Activated CD4-positive, alpha-beta memory T cell treated with anti-CD3 and anti-CD28 coated beads for 36 hours (primary cell): ENCODE measurements at regions not wholly inside any gene's neighbourhood (a gene's known extent, or its start where the extent isn't known, plus 50 kb on each side); places are given as distances from the start of the nearest gene placed in this dataset.
A peak's percentile ranks its signal among the peaks of the same experiment; 100 is the strongest.

Experiments
- CTCF ChIA-PET: fragments of 350-600 bp; sonication (Branson Sonifier 250); formaldehyde crosslinking; loops from one replicate; lab custom pipeline; 2021; ENCODE audit warnings: antibody characterized with exemption, inconsistent platforms; lab: Charles Lee
- POLR2A ChIA-PET: fragments of 350-600 bp; sonication (Branson Sonifier 250); formaldehyde crosslinking; loops from one replicate; lab custom pipeline; 2021; ENCODE audit warnings: antibody characterized with exemption; lab: Charles Lee
- DNase-seq: peaks from one replicate; pipeline ENCODE4 v3.0.0-alpha.2; 2020
- H3K27ac Mint-ChIP-seq: one replicate; pipeline ENCODE4 v1.8.0; 2021; ENCODE audit warnings: mixed read lengths
- H3K27me3 Mint-ChIP-seq: one replicate; pipeline ENCODE4 v1.8.0; 2021; ENCODE audit warnings: mixed read lengths
- H3K36me3 Mint-ChIP-seq: one replicate; pipeline ENCODE4 v1.8.0; 2021; ENCODE audit warnings: mixed read lengths
- H3K4me1 Mint-ChIP-seq: one replicate; pipeline ENCODE4 v1.8.0; 2021; ENCODE audit warnings: low read depth, mixed read lengths
- H3K4me3 Mint-ChIP-seq: one replicate; pipeline ENCODE4 v1.8.0; 2021; ENCODE audit warnings: mild to moderate bottlenecking, mixed read lengths
- H3K9me3 Mint-ChIP-seq: one replicate; pipeline ENCODE4 v1.8.0; 2021; ENCODE audit warnings: mixed read lengths
- intact Hi-C: fragments of 100-400 bp; cut with micrococcal nuclease; formaldehyde crosslinking; loops from one replicate; pipeline ENCODE4 v1.15.1; 2023

- H3K27me3 Mint-ChIP-seq: peaks cover 13% of the 10 kb centered on the region
- no peaks in the 10 kb centered on the region for H3K9me3 Mint-ChIP-seq
- ChIA-PET CTCF (interaction anchor here (0.6 to 1.0 kb wide), 2 partner anchors 167 to 316 kb away, joined by 3 read pairs; no protein-coding TSS in a partner anchor), POLR2A (no interaction called here)
- no peak overlapping the region for H3K4me3 Mint-ChIP-seq
- intact Hi-C loops: loop anchor here (5.0 kb wide), 1 partner anchor 170 kb away; a partner anchor contains a TSS
- DNase-seq: no peak
- H3K27ac Mint-ChIP-seq: no peak overlapping the region
- peaks cover 25% of the 10 kb centered on the region for H3K4me1 Mint-ChIP-seq
- no peaks in the 10 kb centered on the region for H3K36me3 Mint-ChIP-seq
Measured at GRCh38 chr18:46341986-46342525, 237.9 kb downstream of the HAUS1 start.

GRCh38 chr18:46343456-46343855 lies 239.3 kb downstream of the HAUS1 start:
- POLR2A ChIA-PET: no interaction called here
- CTCF ChIA-PET: no interaction called here
- no peaks in the 10 kb centered on the region for H3K36me3 Mint-ChIP-seq
- intact Hi-C loops: loop anchor here (5.0 kb wide), 1 partner anchor 171 kb away; a partner anchor contains a TSS
- H3K27me3 Mint-ChIP-seq: peaks cover 4% of the 10 kb centered on the region
- H3K4me3 Mint-ChIP-seq: no peak overlapping the region
- peak overlapping the region; percentile 33 for H3K27ac Mint-ChIP-seq
- peaks cover 25% of the 10 kb centered on the region for H3K4me1 Mint-ChIP-seq
- no peak for DNase-seq
- H3K9me3 Mint-ChIP-seq: no peaks in the 10 kb centered on the region

DNA sequence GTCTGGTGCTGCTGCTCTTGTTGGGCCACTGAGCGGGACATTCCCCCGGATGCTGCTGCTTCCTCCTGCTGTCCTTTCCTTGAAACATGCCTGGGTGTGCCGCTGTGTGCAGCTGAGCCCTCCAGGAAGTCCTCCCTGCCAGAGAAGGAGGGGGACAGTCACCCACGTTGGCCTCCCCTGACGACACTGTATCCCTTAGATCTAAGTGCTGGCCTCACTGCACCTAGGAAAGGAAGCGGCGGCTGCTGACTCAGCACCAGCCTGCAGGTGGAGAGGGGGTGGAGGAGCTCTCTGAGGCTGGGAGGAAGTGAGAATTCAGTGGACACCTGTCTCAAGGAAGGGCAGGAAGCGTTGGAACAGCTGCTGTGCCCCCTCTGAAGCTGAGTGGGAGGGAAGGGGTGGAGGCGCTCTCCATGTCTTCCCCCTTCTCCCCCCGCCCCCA lies 239.8 kb downstream of the HAUS1 start:
- DNase-seq: peak; percentile 79
- no peaks in the 10 kb centered on the region for H3K9me3 Mint-ChIP-seq
- H3K4me1 Mint-ChIP-seq: peaks cover 22% of the 10 kb centered on the region
- intact Hi-C loops: loop anchor here (5.0 kb wide), 1 partner anchor 172 kb away; a partner anchor contains a TSS
- ChIA-PET POLR2A (no interaction called here), CTCF (interaction anchor here (0.8 to 1.3 kb wide), 2 partner anchors 61 to 144 kb away, joined by 3 read pairs; no protein-coding TSS in a partner anchor)
- peak overlapping the region; percentile 33 for H3K27ac Mint-ChIP-seq
- H3K4me3 Mint-ChIP-seq: no peak overlapping the region
- no peaks in the 10 kb centered on the region for H3K36me3 Mint-ChIP-seq
- peaks cover 1% of the 10 kb centered on the region for H3K27me3 Mint-ChIP-seq

- H3K27me3 Mint-ChIP-seq: no peaks in the 10 kb centered on the region
- H3K9me3 Mint-ChIP-seq: no peaks in the 10 kb centered on the region
- no peak for DNase-seq
- no peaks in the 10 kb centered on the region for H3K36me3 Mint-ChIP-seq
- intact Hi-C loops: loop anchor here (5.0 kb wide), 1 partner anchor 172 kb away; a partner anchor contains a TSS
- H3K4me3 Mint-ChIP-seq: no peak overlapping the region
- H3K27ac Mint-ChIP-seq: no peak overlapping the region
- ChIA-PET CTCF (interaction anchor here (0.8 to 1.3 kb wide), 2 partner anchors 62 to 145 kb away, joined by 3 read pairs; no protein-coding TSS in a partner anchor), POLR2A (no interaction called here)
- H3K4me1 Mint-ChIP-seq: peaks cover 22% of the 10 kb centered on the region
Measured at GRCh38 chr18:46344416-46345180, 240.4 kb downstream of the HAUS1 start.

DNA sequence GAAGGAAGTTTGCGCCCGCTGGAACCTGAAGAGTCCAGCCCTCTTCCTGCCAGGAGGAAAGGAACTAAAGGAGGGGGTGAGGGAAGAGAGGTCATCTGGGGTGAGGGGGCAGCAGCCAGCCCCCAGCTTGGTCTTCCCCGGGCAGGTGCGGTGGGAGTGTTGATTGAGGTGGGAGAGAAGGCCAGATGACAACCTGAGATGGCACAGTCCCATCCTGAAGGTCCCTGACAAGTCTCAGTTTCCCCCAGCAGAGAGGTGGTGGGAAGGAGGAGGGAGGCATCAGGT lies 240.9 kb downstream of the HAUS1 start:
- Mint-ChIP-seq H3K4me3 (no peak overlapping the region), H3K4me1 (peaks cover 21% of the 10 kb centered on the region), H3K27ac (no peak overlapping the region), H3K9me3 (no peaks in the 10 kb centered on the region), H3K36me3 (no peaks in the 10 kb centered on the region), H3K27me3 (no peaks in the 10 kb centered on the region)
- no peak for DNase-seq
- ChIA-PET CTCF (interaction anchor here (1.3 kb wide), 1 partner anchor 63 kb away, joined by 3 read pairs; no protein-coding TSS in a partner anchor), POLR2A (no interaction called here)
- intact Hi-C loops: no loop called here

DNA sequence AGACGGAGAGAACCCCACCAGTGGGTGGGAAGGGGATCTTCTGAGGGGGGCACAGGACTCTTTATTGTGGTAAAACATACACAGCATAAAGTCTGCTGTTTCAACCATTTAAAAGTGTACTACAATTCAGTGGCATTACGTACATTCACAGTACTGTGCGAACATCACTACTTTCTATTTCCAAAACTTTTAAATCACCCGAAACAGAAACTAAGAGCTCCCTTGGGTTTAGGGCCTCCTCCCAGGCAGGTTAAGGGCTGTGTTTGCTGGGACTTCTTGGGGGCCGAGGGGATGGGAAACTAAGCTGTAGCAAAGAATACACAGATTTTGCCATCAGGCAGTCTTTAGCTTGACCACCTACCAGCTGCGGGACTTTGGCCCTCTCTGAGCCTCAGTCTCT lies 242.0 kb downstream of the HAUS1 start:
- ChIA-PET POLR2A (no interaction called here), CTCF (no interaction called here)
- no peak for DNase-seq
- Mint-ChIP-seq H3K36me3 (no peaks in the 10 kb centered on the region), H3K27ac (no peak overlapping the region), H3K9me3 (no peaks in the 10 kb centered on the region), H3K4me1 (peaks cover 21% of the 10 kb centered on the region), H3K4me3 (no peak overlapping the region), H3K27me3 (no peaks in the 10 kb centered on the region)
- intact Hi-C loops: no loop called here

- intact Hi-C loops: no loop called here
- H3K36me3 Mint-ChIP-seq: no peaks in the 10 kb centered on the region
- CTCF ChIA-PET: no interaction called here
Measured at GRCh38 chr18:46346896-46347630, 242.9 kb downstream of the HAUS1 start.

GRCh38 chr18:46350598-46351159 lies 246.5 kb downstream of the HAUS1 start:
- no peaks in the 10 kb centered on the region for H3K9me3 Mint-ChIP-seq
- ChIA-PET POLR2A (interaction anchor here (0.5 kb wide), 1 partner anchor 209 kb away, joined by 5 read pairs; no protein-coding TSS in a partner anchor), CTCF (interaction anchor here (0.6 to 1.7 kb wide), 3 partner anchors 69 to 227 kb away, joined by 3 to 7 read pairs (median 4); no protein-coding TSS in a partner anchor)
- DNase-seq: no peak
- peaks cover 2% of the 10 kb centered on the region for H3K4me1 Mint-ChIP-seq
- H3K36me3 Mint-ChIP-seq: no peaks in the 10 kb centered on the region
- no peak overlapping the region for H3K4me3 Mint-ChIP-seq
- no peak overlapping the region for H3K27ac Mint-ChIP-seq
- intact Hi-C loops: no loop called here
- H3K27me3 Mint-ChIP-seq: no peaks in the 10 kb centered on the region

More at GRCh38 chr18:46346896-46347630, 242.9 kb downstream of the HAUS1 start:
- Mint-ChIP-seq H3K9me3 (no peaks in the 10 kb centered on the region), H3K27ac (no peak overlapping the region), H3K4me1 (peaks cover 21% of the 10 kb centered on the region), H3K27me3 (no peaks in the 10 kb centered on the region), H3K4me3 (no peak overlapping the region)
- no peak for DNase-seq
- POLR2A ChIA-PET: no interaction called here

DNA sequence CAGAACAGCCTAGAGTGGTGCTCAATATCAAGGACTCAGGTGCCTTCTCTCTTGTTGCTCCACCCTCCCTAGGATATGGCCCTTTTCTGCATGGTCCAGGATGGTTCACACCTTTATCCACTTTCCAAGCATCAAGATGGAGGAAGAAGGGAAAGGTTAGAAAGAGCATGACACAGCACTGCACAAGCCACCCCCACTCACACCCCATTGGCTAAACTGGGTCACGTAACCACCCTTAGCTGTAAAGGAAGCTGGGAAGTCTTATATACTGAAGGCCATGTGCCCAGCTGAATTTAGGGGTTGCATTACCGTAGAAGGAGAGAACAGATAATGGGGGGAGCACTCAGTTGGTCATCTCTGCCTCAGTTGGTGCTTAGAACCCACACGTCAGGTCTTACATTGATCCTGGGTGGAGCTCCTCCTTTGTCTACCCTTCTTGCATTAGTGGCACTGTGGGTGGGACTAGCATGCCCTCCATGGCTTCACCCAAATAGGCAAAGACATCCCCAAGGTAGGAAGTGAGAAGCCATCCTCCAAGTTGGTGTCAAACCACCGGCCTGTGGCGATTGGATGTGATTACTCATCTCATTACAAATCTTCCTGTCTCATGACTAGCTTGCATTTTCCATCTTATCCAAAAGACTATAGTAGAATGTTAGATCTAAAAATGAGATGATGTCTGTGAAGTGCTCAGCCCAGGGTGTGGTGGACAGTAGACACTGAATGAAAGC lies 248.5 kb downstream of the HAUS1 start:
- POLR2A ChIA-PET: no interaction called here
- intact Hi-C loops: no loop called here
- no peaks in the 10 kb centered on the region for H3K27me3 Mint-ChIP-seq
- no peak for DNase-seq
- no peaks in the 10 kb centered on the region for H3K9me3 Mint-ChIP-seq
- CTCF ChIA-PET: no interaction called here
- no peak overlapping the region for H3K27ac Mint-ChIP-seq
- no peaks in the 10 kb centered on the region for H3K4me1 Mint-ChIP-seq
- no peak overlapping the region for H3K4me3 Mint-ChIP-seq
- H3K36me3 Mint-ChIP-seq: no peaks in the 10 kb centered on the region

DNA sequence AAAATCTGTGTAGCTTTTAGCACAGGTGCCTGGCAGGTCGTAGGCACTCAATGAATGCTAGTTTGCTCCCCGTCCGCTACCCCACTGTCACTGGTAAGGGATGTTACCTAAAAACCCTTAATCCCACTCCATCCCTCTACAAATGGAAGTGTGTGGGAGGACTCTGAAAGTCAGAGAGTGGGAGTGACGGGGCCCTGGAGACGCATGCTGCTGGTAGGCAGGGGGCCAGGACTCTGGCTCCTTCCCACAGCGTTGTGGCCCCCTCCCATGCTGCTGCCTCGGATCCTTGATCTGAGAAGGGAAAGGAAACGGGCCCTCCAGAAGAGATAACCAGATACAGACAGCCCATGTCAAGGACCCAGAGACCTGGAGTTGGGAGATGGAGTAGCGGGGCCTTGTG lies 249.3 kb downstream of the HAUS1 start:
- Mint-ChIP-seq H3K27me3 (no peaks in the 10 kb centered on the region), H3K4me1 (no peaks in the 10 kb centered on the region), H3K4me3 (no peak overlapping the region), H3K36me3 (no peaks in the 10 kb centered on the region), H3K27ac (no peak overlapping the region), H3K9me3 (no peaks in the 10 kb centered on the region)
- CTCF ChIA-PET: no interaction called here
- POLR2A ChIA-PET: no interaction called here
- intact Hi-C loops: no loop called here
- no peak for DNase-seq

DNA sequence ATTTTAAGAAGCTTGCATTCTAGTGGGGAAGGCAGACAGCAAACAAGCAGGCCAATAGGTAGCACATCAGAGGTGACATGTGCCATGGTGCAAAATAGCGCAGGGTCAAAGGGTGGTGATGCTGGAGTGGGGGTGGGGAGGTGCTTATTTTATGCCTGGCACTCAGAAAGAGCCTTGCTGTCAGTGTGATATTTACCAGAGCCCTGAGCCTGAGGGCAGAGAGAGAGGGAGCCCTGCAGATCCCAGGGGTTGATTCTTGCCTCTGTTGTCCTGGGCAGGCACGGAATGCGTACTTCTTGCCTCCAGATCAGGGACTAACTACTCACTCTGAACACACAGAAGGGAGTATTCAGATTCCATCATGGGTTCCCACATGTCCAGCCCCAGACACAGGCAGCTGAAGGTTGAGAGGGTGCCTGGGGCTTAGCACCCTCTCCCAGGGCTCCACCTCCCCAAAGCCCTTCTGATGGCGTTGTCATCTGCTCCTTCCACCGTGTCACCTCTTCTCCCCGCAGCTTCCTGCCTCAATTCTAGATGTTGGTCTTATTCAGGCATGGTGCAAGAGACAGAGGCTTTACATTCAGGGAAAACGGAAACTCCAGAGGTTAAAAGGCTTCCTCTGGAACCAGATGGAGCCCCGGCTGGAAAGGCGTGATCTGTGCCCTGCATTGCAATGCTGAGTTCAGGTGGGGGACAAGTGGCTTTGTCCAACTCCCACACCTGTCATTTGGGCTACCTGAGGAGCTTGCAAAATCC lies 252.3 kb downstream of the HAUS1 start:
- no peak overlapping the region for H3K27ac Mint-ChIP-seq
- H3K36me3 Mint-ChIP-seq: no peaks in the 10 kb centered on the region
- no peak for DNase-seq
- ChIA-PET CTCF (no interaction called here), POLR2A (no interaction called here)
- no peak overlapping the region for H3K4me3 Mint-ChIP-seq
- no peaks in the 10 kb centered on the region for H3K4me1 Mint-ChIP-seq
- intact Hi-C loops: no loop called here
- peaks cover 7% of the 10 kb centered on the region for H3K9me3 Mint-ChIP-seq
- H3K27me3 Mint-ChIP-seq: no peaks in the 10 kb centered on the region
